ENCODE measurements at regions not wholly inside any gene's neighbourhood (a gene's known extent, or its start where the extent isn't known, plus 50 kb on each side); places are given as distances from the start of the nearest gene placed in this dataset.

DNA sequence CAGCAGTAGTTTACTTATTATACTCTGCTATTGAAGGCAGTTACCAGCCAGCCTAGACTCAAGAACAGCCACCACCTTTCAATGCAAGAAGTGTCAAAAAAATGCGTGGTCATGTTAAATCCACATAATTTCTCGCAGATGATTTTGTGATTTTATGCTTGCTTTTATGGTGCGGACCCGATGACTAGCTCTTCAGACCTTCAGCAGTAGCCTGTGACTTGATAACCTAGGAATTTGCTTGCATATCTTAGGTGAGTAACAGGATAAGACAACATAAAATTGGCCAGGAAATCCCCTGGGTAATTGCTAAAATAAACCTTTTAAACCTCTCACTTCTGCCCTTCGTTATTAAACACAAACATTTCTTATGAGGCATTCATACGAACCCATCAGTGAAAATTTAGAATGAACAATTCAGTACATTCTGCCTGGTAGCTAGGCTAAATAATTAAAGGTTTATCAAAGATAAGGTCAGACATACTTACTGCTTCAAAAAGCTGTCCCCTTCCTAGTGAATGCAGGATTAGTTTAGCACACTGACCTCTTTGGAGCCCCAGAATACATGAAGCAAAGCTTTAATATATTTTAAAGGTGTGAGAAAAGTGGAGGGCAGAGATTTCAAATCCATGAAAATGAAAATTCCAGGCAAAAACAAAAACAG lies 798.8 kb downstream of the OTOL1 start:
- TF ChIP-seq CTCF (conservative IDR thresholded peaks at IDR 0.05; ENCODE audit: low read depth, low read length) (no peak), EZH2phosphoT487 (IDR thresholded peaks at IDR 0.05; ENCODE audit: borderline replicate concordance, low read length) (no peak)
